ENCODE measurements at regions not wholly inside any gene's neighbourhood (a gene's known extent, or its start where the extent isn't known, plus 50 kb on each side); places are given as distances from the start of the nearest gene placed in this dataset.

- no peak for TF ChIP-seq GATA2 (IDR thresholded peaks at IDR 0.05; ENCODE audit: low read depth, low read length)
- no peak for TF ChIP-seq GATA3 (IDR thresholded peaks at IDR 0.05; ENCODE audit: low read depth, low read length)
Measured at GRCh38 chr18:29076645-29077044, 899.7 kb upstream of the CDH2 start.

Measured in SH-SY5Y (cell line).